RPMI7951 (cell line): ENCODE measurements at regions not wholly inside any gene's neighbourhood (a gene's known extent, or its start where the extent isn't known, plus 50 kb on each side); places are given as distances from the start of the nearest gene placed in this dataset.

Source experiments
- DNase-seq: peaks from one replicate; pipeline ENCODE4 v3.0.0-alpha.2; 2012; ENCODE audit warnings: low read depth

DNA sequence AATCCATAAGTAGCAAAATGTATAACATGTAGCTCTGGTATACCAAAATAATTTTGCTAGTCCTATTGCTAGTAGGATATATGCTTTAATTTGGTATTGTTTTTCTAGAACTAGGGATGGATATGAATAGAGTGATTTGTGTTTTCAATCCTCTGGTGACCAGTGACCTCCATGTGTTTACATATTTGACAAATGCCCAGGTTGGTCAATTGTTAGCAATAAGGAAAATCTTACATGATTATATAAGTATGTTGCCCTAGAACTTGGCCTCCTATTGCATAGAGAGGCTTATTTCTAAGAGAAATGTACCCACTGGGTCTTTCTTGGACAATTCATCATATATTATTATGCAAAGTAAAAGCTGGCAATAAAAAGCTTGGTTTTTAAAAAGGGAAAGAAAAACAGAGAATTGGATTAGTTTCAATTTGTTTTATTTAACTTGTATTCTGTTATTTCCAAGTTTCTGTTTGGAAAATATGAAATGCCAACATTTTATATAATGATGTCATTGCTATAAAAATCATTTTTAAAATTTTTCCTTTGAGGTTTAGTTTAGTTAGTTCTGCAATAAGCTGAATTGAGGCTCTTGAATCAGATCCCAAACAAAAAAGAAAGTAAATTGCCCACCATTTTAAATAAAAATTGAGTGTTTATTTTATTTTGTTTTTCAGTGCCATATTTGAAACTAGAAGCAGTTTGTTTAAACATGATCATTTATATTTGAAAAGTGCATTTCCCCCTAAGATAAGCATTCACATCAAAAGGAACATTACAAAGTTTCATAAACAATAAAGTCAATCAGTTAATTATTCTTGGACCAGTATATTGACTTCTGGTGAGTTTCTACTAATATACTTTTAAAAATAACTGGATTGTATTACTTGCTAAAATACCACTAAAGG, 210.9 kb downstream of the ZC3H11B start:
- DNase-seq, result no peak

DNA sequence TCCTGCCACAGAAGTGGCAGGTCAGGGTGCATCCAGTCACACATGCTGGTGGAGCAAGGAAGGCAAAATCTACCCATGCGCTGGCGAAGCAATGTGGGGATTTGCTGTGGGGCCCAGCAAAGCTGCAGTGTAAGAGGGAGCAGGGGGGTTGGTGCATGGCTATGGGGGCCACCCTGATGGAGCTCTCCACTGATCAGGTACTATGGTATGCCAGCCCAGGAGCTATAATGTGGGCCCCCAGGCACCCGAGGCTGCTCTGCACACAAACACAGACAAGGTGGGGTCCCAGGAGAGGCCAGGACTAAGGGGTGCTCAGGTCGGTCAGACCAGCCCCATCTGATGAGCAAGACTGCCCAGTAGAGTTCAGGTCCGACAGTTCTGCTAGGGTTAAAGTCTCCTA, 213.5 kb downstream of the ZC3H11B start:
- DNase-seq, result no peak

DNA sequence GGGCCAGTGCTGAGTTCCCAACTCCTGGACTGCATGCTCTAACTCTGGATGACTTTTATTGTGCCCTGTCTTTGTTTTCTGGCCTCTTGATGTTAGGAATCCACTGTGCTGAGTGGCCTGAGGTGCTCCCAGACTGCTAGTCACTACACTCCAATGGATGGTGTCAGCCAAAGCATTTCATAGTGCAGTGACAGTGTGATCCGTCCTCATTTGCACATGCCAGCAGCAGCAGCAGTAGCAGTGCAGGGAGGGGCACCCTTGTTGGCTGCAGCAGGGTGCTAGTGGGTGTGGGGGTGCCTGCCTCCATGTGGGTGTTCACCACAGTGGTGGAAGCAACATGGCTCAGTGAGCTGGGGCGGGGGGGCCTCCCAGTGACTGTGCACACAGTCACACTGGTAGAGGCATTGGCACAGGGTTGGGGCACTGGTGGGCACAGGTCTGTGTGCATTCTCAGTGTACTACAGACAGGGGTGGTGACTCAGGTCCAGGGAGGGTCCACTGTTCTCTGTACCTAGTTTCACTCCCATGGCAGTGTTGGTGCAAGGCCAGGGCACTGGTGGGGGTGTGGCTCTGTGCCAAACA, 214.0 kb downstream of the ZC3H11B start:
- DNase-seq, result no peak

DNA sequence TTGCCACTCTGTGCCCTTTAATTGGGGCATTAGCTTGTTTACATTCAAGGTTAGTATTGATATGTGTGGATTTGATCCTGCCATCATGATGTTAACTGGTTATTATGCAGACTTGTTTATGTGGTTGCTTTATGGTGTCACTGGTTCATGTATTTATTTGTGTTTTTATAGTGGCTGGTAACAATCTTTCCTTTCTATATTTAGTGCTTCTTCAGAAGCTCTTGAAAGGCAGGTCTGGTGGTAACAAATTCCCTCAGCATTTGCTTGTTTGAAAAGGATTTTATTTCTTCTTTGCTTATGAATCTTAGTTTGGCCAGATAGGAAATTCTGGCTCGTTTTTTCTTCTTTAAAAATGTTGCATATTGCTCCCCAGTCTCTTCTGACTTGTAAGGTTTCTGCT, 215.4 kb downstream of the ZC3H11B start:
- DNase-seq, result no peak

DNA sequence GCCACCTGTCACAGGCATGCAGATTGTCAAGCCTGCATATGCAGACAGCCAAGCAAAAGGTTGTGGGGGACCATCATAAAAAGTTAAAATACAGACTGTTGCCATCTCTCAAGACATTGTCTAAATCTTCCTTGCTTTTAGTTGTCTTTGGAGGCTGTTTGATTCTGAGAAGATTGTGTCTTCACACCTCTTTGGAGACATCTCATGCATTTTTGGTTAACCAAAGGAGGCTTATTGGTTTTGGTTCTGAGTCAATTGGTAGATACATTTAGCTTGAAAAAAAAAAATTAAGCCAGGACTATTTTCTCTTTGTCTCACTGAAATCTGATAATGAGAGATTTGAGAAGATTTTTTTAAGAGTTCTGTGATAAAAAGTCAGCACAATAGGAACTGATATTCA, 217.6 kb downstream of the LYPLAL1 start:
- no peak for DNase-seq

DNA sequence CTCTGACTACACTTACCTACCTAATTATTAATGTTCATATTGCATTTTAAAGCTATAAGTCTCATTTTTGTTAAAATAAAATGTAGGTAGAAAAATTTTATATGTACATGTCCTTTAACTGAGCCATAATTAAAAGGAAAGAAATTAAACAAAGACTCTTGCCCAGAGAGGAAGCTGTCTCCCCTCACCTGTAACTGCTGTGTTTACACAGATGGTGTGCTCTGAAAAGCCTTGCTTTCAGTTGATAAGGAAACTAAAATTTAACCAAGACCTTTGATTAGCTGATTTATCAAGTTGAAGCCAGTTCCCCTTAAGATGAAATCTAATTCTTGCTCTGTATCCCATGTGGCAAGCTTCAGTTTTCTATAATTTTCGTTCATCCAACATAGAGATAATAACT, 213.5 kb downstream of the LYPLAL1 start:
- no peak for DNase-seq

DNA sequence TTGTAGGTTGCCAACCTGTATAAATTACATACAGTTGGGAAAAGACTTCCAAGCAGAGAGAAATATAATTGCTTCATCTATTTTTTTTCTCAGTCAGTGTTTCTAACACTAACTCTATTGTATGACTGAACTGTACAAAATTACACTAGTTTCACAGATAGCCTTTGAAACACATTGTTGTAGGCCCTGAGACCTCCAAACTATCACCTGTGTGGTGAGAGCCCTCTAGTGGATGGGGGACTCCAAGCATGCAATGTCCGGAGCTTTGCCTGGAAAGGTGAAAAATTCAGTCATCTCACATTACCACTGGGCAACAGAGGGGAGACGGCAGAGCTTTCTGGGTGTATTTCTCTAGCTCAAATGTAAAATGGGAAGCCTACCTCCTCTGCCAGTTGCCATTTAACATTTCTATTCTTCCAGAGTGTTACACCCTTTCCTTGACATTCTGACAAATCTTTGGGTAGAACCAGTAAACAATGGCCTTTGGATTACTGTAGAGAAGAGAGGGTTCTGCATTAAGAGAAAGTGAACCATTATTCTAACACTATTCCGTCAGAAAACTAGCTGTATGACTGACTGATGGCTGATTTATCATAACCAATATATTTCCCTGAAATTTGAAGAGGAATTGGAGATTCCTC, 212.2 kb downstream of the LYPLAL1 start:
- peak; percentile 49 for DNase-seq

DNA sequence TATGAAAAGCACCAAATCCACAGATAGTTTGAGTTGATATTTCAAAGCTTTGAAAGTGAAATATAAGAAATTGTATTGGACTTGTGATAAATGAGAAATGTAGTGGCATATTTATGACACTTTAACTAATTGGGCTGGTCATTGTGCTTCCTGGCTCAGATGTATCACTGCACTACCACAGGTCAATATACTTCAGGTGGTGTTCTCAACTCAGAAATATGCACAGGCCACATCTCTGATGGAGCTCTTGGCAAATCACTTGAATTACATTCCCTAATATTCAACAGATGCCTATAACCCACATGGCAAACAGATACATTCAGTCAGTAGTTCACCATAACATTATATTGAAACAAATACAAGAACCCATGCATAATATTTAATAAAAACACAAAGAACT, 209.6 kb downstream of the LYPLAL1 start:
- DNase-seq, result no peak

DNA sequence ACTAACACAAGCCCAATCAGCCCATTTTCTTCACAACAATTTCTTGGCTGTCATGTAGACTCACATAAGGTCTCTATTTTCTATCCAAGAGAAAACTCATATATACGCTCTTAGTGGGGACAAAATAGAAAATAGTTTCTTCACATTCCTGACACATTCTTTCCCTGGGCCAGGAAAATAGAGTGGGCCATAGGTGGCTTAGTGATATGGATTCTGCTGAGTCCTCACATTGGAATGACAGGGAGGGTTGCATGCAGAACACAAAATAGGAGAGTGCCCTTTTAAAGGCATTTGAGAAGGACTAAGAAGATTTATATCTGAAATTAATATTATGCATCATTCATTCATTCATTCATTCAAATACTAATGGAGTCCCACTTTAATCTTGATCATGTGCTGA, 207.7 kb downstream of the LYPLAL1 start:
- DNase-seq, result no peak

DNA sequence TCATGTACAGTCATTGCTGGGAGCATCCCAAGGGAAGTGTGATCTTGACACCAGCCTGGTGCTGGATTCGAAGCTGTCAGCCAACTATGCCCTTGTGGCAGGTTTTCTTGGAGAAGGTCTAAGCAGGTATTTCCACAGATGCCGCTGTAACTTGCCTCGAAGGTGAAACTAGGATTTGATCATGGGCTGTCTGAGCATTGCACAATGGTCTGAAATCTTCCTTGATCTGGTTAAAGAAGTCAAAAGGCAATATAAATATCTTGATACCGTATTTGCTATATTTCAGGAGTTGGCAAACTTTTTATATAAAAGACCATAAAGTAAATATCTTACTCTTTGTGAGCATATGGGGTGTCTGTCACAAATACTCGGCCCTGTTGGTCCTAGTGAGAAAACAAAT, 206.8 kb downstream of the LYPLAL1 start:
- DNase-seq, result no peak

DNA sequence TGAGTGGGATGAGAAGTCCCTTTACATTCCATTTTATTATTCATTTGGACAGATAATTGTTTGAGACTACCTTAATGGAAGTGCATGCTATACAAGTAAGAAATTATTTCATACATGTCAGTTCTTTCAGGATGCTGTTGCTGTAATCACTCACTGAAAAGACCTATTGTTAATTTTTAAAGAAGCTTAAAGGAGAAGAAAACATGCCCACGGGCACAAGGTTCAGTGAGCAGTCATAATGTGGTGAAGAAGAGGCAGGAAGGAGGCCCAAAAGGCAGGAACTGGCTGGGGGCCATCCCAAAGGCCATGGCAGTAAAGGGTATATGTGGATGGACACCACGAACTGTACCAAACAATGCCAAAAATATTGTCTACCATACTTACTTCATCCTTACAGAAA, 206.0 kb downstream of the LYPLAL1 start:
- peak; percentile 37 for DNase-seq

DNA sequence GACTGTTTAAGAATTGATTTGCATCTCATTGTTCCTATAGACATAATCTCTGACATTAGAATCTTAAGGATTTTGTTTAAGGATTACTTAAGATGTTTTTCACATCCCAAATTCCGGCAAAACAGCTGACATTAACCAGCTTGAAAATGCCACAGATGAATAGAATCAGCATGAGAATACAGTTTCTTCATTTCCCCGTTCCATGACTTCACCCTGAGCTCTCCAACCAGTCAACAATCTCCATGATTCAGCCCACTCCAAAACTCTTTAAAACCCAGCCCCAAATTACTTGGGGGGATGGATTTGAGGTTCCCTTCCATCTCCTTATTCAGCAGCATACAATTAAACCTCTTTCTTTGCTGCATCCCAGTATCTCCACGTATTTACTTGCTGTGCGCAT, 201.0 kb downstream of the LYPLAL1 start:
- no peak for DNase-seq

DNA sequence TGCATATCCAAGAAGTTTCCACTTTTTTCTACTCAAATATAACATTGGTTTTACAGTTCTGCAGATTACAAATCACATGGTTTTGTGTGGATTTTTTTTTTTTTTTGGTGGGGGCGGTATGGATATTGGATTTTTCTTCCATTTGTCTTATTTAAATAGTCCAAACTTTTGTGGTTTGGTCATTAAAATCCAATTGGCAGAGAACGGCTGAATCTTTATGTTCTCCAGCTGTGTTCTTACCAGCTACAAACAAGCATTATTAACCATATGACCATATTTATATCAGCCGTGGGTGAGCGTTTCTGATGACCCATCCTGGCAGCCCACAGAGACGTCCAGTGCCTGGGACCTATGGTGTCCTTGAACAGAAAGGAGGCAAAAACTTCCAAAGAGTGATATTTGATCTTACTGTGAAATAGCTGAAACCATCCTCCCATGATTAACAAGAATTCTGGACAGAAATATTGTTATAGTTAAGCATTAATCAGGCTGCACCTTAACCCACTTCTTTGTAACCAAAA, 200.4 kb downstream of the LYPLAL1 start:
- no peak for DNase-seq

DNA sequence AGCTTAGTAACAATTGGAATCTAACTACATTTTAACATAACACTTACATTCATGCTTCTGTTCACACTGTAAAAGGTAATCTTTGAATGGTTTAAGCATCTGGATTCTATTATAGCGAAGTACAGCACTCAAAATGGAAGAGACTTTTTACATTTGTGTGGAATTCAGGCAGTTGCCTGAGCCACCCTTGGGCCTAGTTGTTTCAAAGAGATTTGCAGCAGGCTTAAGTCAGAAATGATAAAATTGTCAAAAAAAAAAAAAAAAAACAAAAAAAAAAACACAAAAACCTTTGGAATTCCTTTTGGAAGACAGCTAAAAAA, 199.9 kb downstream of the LYPLAL1 start:
- DNase-seq, result no peak

DNA sequence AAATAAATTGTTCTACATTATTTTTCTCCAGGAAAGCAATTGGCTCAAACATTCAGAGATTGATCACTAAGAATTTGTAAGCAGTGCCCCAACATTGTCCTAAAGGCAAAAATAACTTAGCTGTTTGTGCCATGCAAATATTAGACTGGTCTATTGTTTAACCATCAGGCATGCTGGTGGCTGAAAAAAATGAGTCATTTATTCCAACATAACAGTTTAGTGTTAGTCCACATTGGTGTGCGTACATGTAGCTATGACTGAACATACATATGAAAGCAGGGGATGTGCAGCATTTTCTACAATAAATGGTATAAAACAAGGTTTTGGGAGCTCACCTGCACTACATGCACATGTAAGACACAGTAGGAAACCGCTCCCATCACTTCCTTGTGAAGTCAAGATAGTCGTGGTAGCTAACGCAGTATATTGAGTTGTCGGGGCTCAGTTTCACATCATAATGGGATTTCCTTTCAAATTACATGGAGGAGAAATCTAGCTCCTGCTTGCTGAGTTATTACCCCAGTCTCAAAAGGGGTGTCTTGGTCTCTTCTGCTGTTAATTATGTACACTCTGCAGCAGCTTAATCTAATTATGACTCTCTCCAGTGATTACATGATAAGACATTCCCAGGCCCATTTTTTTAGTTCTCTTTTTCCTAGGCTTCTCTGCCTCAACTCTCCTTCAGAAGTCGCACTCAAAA, 199.4 kb downstream of the LYPLAL1 start:
- DNase-seq, result no peak

DNA sequence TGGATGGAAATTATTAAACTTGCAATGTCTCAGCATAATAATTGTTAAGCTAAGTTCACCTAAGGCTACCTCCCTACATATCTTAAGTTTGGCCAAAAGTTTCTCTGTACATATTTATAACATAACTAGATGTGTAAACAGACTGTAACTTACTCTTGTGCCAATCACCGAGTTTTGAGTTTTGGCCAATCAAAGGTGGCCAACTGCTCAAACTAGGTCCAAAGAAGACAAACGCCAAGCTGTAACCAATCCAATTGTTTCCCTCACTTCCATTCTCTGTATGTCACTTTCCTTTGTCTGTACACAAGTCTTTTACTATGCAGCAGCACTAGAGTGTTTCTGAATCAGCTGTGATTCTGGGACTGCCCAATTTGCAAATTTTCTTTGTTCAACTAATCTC, 197.8 kb downstream of the LYPLAL1 start:
- DNase-seq, result no peak

DNA sequence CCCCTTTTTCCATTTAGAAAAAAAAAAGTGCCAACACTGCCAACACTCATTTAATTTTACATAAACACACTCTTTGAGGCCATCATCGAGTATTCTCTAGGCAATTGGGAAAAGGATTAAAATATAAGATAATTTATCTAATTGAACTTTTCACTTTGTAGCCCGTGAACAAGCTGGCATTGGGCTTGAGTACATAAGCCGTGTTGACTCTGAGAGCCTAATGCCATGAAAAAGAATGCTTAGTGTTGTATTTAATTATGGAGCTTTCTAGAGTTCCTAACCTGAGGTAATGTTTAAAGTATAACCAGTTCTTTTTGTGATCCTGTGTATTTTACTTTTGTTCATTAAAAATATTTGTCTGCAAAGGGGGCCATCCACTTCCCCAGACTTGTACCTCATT, 193.8 kb downstream of the LYPLAL1 start:
- no peak for DNase-seq

DNA sequence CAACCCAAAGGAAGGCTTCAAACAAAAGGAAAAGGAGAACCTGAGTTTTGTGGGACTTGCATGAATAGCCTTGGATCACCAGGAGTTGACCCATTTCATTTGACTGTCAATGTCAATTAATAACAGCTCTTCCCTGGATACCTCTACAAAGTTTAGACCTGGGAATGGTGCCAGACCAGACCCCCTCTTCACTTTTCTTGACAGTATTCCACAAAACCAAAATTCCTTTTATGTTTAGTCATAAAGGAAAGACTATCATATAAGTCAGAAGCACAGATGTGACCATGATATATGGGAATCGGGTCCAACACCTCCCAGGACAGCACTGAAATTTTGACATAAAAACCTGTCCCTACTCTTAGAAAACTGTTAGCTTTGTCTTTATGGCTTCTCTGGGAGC, 191.8 kb downstream of the LYPLAL1 start:
- no peak for DNase-seq

DNA sequence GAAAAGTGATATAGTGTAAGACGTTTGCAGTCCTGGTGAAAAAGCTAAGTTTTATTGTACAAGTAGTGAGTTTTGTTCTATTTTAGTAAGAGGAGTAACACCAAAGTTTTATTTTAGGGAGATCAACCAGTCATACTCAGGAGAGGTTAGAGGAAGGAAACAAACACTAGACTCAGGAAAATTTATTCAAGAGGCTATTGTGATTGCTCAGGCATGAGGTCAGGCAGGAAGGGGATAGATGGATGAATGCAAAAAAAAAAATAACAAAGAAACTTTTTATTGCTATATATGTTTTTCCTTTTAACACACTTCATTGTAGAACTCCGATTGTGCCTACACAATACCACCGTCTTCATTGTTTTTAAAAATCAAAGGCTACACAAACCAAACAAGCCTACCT, 189.0 kb downstream of the LYPLAL1 start:
- no peak for DNase-seq

DNA sequence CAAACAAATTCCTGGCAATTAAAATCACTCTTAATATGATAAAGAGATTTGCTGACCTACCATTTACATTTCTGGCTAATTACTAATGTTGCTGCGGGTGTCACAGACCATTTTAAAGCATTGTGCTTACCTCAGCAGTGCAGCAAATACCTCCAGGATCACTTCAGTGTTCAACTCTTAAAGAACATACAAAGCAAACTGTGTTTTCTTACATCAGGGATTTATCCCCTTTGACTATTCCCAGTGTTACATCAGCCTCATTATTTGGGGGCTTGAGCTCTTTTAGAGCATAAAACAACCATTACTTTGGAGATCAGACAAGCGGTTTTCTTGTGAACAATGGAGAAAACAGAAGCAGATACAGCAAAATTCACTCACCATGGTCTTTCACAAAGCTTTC, 185.4 kb downstream of the LYPLAL1 start:
- no peak for DNase-seq

DNA sequence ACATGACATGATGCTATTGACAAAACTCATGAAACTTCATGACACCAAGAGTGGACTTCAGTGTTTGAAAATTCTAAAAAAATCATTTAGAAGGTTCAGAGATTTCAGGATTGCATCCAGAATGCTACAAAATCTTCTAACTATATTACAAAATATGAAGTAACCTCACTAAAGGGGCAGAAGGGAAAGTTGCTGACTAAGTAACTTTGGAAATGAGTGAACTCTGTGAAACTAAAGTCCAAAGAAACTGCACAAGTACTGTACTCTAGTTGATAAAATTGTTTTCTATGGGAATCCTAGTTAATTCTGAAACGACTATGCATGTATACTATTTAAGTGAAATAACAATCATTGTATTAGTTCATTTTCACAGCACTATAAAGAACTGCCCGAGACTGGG, 184.4 kb downstream of the LYPLAL1 start:
- DNase-seq, result no peak

DNA sequence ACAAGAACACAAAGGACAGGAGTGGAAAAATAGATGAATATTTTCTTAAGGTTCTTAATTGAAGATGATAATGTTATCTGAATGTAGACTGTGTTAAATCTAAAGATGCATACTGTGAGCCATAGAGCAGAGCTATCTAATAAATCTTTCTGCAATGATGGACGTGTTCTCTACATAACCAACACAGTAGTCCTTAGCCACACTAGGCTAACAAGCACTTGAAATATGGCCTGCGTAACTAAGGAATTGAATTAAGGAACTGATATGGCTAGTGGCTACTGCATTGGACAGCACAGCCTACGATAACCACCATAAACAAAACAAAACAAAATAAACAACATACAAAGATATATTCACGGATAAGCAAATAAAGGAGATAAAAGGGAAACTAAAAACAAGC, 181.3 kb downstream of the LYPLAL1 start:
- no peak for DNase-seq
